Astrocyte of the spinal cord (primary cell): ENCODE measurements at regions not wholly inside any gene's neighbourhood (a gene's known extent, or its start where the extent isn't known, plus 50 kb on each side); places are given as distances from the start of the nearest gene placed in this dataset.

Source experiments
- DNase-seq: peaks from one replicate; pipeline ENCODE4 v3.0.0; 2011; ENCODE audit warnings: low read depth, low spot score
- H3K4me3 ChIP-seq: 2 replicates; pipeline ENCODE4 v1.5.1; 2011; ENCODE audit warnings: low read depth, mild to moderate bottlenecking, low read length, moderate library complexity
- CTCF ChIP-seq: IDR thresholded peaks from 2 replicates; pipeline ENCODE4 v1.5.1; 2012; ENCODE audit warnings: low read depth, mild to moderate bottlenecking, low read length, inconsistent platforms
- in situ Hi-C: cut with HindIII; loops from 2 replicates; pipeline ENCODE4 v1.10.0; 2017; ENCODE audit warnings: low sequenced_read_pairs

GRCh38 chr16:5465714-5466113 lies 368.1 kb upstream of the EEF2KMT start:
- in situ Hi-C loops = no loop called here
- no peak for DNase-seq
- H3K4me3 ChIP-seq = no peak overlapping the region
- TF ChIP-seq CTCF = no peak

GRCh38 chr16:5463820-5464219 lies 366.2 kb upstream of the EEF2KMT start:
- in situ Hi-C loops = no loop called here
- no peak for TF ChIP-seq CTCF
- no peak overlapping the region for H3K4me3 ChIP-seq
- no peak for DNase-seq

- no peak for DNase-seq
- H3K4me3 ChIP-seq = no peak overlapping the region
- in situ Hi-C loops = no loop called here
- no peak for TF ChIP-seq CTCF
Observed at GRCh38 chr16:5461574-5461973, 364.0 kb upstream of the EEF2KMT start.

GRCh38 chr16:5461141-5461540 lies 363.5 kb upstream of the EEF2KMT start:
- TF ChIP-seq CTCF = no peak
- DNase-seq = no peak
- in situ Hi-C loops = no loop called here
- H3K4me3 ChIP-seq = no peak overlapping the region

- no peak overlapping the region for H3K4me3 ChIP-seq
- DNase-seq = no peak
- in situ Hi-C loops = no loop called here
- TF ChIP-seq CTCF = no peak
Observed at GRCh38 chr16:5460701-5461100, 363.1 kb upstream of the EEF2KMT start.

GRCh38 chr16:5459863-5460262 lies 362.3 kb upstream of the EEF2KMT start:
- in situ Hi-C loops = no loop called here
- no peak overlapping the region for H3K4me3 ChIP-seq
- TF ChIP-seq CTCF = no peak
- DNase-seq = no peak

GRCh38 chr16:5455110-5455509 lies 357.5 kb upstream of the EEF2KMT start:
- in situ Hi-C loops = no loop called here
- TF ChIP-seq CTCF = no peak
- H3K4me3 ChIP-seq = no peak overlapping the region
- no peak for DNase-seq
